Anterior cingulate cortex (tissue), 58 donors: ENCODE measurements at regions not wholly inside any gene's neighbourhood (a gene's known extent, or its start where the extent isn't known, plus 50 kb on each side); places are given as distances from the start of the nearest gene placed in this dataset.
"Not testable (repeated sequence)": the region's sequence is repeated elsewhere in the genome, so short reads cannot be mapped to it uniquely, and the experiment has no call there.

Source experiments
- DNase-seq, 58 donors: peaks; one replicate each; lab custom pipeline; 2025; lab: John Stamatoyannopoulos, UW

DNA sequence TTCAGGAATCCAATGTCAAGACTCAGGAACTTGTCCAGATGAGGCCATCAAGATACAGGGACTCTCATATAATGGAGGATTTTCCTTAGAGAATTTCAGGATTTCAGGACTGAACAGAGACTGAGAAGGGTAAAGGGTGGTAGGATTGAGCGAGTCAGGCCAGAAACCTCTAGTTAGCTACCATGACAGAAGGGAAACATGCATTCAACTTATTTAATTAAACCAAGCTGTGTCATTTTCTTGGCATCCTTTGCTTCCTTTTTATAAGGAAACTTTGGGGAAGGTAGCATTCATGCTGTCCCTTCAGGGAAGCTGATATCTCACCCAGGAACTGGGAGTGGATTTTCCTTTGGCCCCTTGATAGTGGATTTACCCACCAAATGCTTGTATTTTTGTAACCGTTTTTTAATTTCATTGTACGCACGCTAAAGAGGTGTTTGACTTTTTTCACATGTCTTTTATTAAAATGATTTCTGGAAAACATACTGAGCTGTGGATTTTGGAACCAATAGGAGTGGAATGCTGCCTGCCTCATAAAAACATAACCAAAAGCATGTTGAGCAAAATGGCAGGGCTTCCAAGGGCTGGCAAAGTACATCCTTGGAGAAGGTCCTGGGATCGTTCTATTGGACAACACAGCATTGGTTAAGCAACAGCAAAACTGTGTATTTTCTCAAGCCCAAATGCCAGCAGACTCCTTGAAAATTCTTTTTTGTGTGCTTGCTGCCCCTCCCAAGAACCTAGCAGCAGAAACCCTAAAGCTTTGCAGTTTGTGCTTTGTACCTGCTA, 104.5 kb downstream of the CXCL12 start:
- no peak for DNase-seq

DNA sequence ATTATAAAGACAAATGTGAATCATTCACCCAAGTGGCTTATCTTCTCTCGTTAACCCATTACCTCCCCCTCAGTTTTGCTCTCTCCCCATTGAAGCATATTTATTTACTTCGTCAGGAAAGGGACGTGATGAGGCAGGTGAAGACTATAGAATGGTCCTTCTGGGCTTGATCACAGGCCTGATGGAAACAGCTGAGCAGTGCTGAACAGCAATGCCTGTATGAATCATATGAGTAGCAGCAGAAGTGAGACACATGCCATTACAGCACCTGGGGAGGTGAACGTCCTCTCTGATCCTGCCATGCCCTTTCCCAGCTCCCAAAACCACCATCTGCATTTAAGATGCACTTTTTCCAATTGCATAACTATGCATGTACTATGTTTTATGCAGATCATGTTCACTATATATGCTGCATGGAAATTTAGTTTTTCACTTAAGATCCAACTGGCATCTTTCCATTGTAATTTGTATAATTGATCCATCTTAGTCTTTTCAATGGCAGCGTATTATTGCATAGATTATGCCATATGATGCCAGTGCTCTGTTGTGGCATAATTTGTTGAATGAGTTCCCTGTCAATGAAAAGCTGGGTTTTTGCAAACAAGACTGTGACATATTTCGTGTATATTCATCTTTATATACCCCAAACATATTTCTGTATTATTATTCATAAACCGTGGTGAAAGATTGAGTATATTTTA, 105.3 kb downstream of the CXCL12 start:
- DNase-seq: no peak

DNA sequence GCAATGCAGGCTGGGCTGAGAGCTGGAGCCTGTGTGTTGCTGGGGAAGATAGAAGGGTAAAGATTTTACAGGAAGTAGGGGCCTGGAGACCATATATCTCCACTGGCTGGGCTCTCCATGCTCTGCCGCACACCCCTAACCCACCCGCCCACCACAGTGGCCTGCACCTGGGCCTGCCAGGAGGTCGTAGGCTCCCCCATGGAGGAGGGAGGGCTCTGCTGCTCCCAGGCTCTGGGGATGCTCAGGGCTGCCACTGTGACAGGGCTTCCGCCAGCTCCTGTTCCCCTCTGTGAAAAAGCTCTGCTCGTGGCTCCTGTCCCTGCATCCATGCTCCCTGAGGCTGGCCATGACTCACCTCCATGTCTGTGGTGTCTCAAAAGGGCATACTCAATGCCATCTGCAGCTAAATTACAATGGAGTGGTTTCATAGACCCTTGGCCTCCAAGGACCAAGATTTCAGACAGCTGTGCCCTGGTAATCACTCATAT, 106.0 kb downstream of the CXCL12 start:
- no peak for DNase-seq

DNA sequence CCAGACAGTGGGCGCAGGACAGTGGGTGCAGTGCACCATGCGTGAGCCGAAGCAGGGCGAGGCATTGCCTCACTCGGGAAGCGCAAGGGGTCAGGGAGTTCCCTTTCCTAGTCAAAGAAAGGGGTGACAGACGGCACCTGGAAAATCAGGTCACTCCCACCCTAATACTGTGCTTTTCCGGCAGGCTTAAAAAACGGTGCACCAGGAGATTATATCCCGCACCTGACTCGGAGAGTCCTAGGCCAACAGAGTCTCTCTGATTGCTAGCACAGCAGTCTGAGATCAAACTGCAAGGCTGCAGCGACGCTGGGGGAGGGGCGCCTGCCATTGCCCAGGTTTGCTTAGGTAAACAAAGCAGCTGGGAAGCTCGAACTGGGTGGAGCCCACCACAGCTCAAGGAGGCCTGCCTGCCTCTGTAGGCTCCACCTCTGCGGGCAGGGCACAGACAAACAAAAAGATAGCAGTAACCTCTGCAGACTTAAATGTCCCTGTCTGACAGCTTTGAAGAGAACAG, 116.4 kb downstream of the CXCL12 start:
- DNase-seq: not testable (repeated sequence)

DNA sequence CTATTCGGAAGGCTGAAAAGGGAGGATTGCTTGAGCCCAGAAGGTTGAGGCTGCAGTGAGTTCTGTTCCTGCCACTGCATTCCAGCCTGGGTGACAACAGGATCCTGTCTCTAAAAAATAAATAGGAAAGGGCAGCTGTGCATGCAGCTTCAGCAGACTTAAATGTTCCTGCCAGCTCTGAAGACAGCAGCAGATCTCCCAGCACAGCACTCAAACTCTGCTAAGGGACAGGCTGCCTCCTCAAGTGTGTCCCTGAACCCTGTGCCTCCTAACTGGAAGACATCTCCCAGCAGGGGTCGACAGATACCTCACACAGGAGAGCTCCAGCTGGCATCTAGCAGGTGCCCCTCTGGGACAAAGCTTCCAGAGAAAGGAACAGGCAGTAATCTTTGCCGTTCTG, 117.9 kb downstream of the CXCL12 start:
- no peak for DNase-seq

GRCh38 chr10:44264244-44264643, 120.7 kb downstream of the CXCL12 start:
- no peak for DNase-seq

GRCh38 chr10:44263771-44264170, 121.1 kb downstream of the CXCL12 start:
- peak in 10 of 58 donors; percentile 7 to 42 (median 14) for DNase-seq

DNA sequence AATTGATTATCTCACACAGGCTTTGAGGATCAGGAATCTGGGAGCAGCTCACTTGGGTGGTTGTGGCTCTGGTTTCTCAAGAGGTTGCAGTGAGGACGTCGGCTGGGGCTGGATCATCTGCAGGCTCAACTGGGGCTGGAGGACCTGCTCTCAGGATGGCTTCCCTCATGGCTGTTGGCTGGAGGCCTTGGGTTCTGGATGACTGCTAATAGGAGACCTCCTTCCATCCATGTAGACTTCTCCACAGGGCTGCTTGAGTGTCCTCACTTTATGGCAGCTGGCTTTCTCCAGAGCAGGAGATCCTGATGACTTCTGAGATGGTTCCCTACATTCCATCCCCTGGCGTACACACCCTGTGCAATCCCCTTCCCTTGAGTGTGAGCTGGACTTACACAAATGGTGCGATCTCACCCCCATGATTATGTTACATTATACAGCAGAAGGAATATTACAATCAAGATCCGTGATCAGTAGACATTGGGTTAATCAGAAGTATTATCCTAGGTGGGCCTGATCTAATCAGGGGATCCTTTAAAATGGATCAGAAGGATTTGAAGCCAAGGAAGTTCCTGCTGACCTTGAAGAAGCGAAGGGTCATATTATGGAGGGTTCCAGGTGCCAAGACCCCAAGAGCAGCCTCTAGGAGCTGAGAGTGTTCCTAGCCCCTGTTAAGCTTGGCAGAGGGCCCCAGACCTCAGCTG, 122.2 kb downstream of the CXCL12 start:
- no peak for DNase-seq

DNA sequence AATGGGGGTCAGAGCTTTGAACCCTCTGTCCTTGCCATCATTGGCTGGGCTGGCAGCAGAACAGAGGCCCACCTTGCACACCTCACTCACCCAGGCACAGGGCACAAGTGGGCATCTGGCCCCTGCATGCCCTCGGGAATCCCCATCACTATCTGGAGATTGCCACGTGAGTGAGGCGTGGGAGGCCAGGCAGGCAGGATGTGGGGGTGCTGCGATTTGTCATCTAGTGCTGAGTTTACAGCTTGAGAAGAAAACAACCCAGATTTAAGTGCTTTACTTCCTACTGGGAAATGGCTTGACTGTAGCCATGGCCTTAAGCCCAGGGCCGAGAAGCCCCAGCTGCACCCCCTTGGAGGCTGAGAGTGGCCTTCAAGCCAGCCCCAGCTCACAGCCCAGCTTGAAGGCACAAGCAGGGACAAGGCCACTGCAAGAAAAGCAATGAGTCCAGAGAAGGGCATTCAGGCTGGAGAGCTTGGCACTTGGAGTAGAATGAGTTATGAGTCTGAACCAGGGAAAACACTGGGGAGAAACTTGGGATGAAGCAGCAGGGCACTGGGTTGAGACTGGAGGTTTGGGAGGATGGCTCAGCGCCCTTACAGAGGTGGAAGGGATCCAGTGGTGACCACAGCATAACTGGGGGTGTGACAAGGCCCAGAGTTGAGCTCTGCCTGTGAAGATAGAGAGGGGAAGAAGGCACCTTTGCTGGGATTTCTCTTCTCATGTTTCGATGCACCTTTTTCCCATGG, 123.0 kb downstream of the CXCL12 start:
- DNase-seq: no peak

DNA sequence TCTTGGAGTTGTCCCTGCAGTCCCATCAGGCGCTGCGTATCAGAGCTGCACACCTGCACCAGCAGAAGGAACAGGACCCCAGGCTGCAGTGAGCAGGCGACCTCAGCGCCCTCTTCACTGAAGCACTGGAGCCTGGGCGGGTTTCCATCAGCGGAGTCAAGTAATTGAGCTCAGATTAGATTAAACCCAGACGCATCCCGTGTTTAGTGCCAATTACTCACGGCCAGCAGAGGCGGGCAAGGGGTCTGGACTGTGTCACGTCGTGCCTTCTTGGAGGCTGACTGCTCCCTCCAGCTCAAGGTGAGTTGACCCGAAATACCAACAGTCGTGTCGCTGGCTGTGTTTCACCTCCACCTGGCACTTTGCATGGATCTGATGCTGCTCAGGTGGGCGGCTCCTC, 123.6 kb downstream of the CXCL12 start:
- DNase-seq: no peak

DNA sequence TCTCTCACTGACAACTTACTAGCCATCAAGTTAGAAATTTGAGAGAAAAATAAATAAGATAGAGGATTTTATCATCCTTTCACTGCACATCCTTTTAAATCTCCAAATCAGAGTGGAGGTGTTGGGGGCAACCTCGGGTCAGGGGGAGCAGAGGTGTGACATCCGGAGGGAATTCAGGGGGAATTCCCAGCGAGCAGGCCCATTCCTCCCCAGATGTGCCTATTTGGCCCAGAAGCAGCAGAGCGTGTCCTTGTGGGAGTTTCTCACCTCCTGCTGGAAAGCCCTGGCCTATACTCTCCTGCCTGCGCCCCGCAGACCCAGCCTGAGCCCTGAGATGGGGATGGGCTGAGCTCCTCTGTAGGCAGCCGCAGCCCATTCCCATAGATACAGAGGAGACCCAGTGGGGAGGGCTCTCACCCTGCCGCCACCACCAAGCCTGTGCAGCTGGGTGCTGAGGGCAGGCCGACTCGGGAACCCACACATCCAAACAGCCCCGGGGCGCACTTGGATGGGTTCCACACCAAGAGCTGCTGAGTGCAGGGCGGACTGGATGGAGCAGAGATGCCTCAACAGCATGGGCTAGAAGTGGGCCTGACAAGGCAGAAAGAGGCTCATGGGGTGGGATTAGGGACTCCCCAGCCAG, 124.5 kb downstream of the CXCL12 start:
- DNase-seq: no peak

GRCh38 chr10:44259090-44259874, 125.6 kb downstream of the CXCL12 start:
- DNase-seq: no peak

DNA sequence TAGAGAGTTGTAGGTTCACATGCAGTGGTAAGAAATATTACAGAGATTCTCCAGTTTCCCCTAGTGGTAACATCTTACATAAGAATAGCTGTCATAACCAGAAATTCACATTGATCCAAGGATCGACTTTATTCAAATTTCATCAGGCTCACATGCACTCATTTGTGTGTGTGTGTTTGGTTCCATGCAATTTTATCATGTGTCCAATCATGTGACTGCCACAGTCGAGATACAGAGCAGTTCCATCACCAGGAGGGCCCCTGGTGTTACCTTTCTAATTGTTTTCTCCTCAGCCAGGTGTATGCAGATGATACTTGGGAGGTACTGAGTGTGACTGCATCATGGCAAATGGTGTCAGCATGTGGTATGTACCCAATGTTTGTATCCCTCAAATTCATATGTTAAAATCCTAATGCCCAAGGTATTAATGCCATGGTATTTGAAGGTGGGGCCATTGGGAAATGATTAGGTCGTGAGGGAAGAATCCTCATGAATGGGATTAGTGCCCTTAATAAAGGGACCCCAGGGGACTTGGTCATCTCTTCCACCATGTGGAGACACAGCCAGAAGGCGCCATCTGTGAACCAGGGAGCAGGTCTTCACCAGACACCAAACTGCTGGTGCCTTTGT, 126.3 kb downstream of the CXCL12 start:
- no peak for DNase-seq

- DNase-seq: no peak
These were observed 126.9 kb downstream of the CXCL12 start for GRCh38 chr10:44258019-44258418.

GRCh38 chr10:44253769-44254462, 131.0 kb downstream of the CXCL12 start:
- DNase-seq: no peak

DNA sequence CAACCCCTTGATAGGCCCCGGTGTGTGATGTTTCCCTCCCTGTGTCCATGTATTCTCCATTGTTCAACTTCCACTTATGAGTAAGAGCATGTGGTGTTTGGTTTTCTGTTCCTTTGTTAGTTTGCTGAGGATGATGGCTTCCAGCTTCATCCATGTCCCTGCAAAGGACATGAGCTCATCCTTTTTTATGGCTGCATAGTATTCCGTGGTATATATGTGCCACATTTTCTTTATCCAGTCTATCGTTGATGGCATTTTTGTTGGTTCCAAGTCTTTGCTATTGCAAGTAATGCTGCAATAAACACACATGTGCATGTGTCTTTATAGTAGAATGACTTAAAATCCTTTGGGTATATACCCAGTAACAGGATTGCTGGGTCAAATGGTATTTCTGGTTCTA, 132.3 kb downstream of the CXCL12 start:
- DNase-seq: not testable (repeated sequence)

- not testable (repeated sequence) for DNase-seq
These were observed 135.0 kb downstream of the CXCL12 start for GRCh38 chr10:44249933-44250332.

DNA sequence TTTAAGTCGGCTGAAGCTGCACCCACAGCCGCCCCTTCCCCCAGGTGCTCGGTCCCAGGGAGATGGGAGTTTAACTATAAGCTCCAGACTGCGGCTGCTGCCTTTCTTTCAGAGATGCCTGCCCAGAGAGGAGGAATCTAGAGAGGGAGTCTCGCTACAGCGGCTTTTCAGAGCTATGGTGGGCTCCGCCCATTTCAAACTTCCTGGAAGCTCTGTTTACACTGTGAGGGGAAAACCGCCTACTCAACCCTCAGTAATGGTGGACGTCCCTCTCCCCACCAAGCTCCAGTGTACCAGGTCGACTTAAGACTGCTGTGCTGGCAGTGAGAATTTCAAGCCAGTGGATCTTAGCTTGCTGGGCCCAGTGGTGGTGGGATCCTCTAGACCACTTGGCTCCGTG, 135.4 kb downstream of the CXCL12 start:
- no peak for DNase-seq
